Stimulated activated CD4-positive, alpha-beta T cell treated with anti-CD3 and anti-CD28 coated beads, Interleukin-12 subunit alpha, Interleukin-12 subunit beta, amount 100 ng/mL, for 48 hours (primary cell): ENCODE measurements at regions not wholly inside any gene's neighbourhood (a gene's known extent, or its start where the extent isn't known, plus 50 kb on each side); places are given as distances from the start of the nearest gene placed in this dataset.
A peak's percentile ranks its signal among the peaks of the same experiment; 100 is the strongest.
"Not testable (repeated sequence)": the region's sequence is repeated elsewhere in the genome, so short reads cannot be mapped to it uniquely, and the experiment has no call there.

Source experiments
- DNase-seq, 3 donors: peaks; one replicate each; pipeline ENCODE4 v3.0.0-alpha.2; 2020; ENCODE audit warnings: low read depth in 2 of 3, low spot score in 1 of 3

GRCh38 chr13:23025864-23026608, 154.7 kb upstream of the SGCG start:
- no peak for DNase-seq

GRCh38 chr13:23039266-23039935, 141.4 kb upstream of the SGCG start:
- DNase-seq, result no peak

GRCh38 chr13:23042181-23042580, 138.6 kb upstream of the SGCG start:
- DNase-seq, result no peak

GRCh38 chr13:23044906-23045305, 135.9 kb upstream of the SGCG start:
- no peak for DNase-seq

GRCh38 chr13:23050126-23050525, 130.7 kb upstream of the SGCG start:
- no peak for DNase-seq

GRCh38 chr13:23053711-23054110, 127.1 kb upstream of the SGCG start:
- DNase-seq, result not testable (repeated sequence)

GRCh38 chr13:23059173-23059572, 121.6 kb upstream of the SGCG start:
- DNase-seq, result no peak

- DNase-seq, result no peak
Measured at GRCh38 chr13:23060959-23061358, 119.8 kb upstream of the SGCG start.

GRCh38 chr13:23067129-23067528, 113.7 kb upstream of the SGCG start:
- DNase-seq, result no peak

- no peak for DNase-seq
Measured at GRCh38 chr13:23069566-23069965, 111.2 kb upstream of the SGCG start.

GRCh38 chr13:23074075-23074828, 106.5 kb upstream of the SGCG start:
- DNase-seq, result no peak

- no peak for DNase-seq
Measured at GRCh38 chr13:23081220-23081619, 99.6 kb upstream of the SGCG start.

GRCh38 chr13:23081901-23082300, 98.9 kb upstream of the SGCG start:
- DNase-seq, result no peak

GRCh38 chr13:23086968-23087623, 93.7 kb upstream of the SGCG start:
- DNase-seq, result no peak

- peak in 2 of 3 donors; percentile 2 to 14 for DNase-seq
Measured at GRCh38 chr13:23087880-23088279, 92.9 kb upstream of the SGCG start.

- no peak for DNase-seq
Measured at GRCh38 chr13:23098161-23098907, 82.4 kb upstream of the SGCG start.

- DNase-seq, result no peak
Measured at GRCh38 chr13:23105051-23105450, 75.7 kb upstream of the SGCG start.

GRCh38 chr13:23107665-23108064, 73.1 kb upstream of the SGCG start:
- no peak for DNase-seq

- DNase-seq, result no peak
Measured at GRCh38 chr13:23119131-23119530, 61.6 kb upstream of the SGCG start.

- not testable (repeated sequence) for DNase-seq
Measured at GRCh38 chr13:23127540-23127939, 53.2 kb upstream of the SGCG start.

- DNase-seq, result no peak
Measured at GRCh38 chr13:23129331-23129730, 51.4 kb upstream of the SGCG start.
